Psoas muscle (tissue), 7 donors: ENCODE measurements at regions not wholly inside any gene's neighbourhood (a gene's known extent, or its start where the extent isn't known, plus 50 kb on each side); places are given as distances from the start of the nearest gene placed in this dataset.

Experiments used
- ATAC-seq, 4 donors: fragments of 200-7000 bp; cut with Tn5 transposase; one replicate each; pipeline ENCODE4 v1.9.1; 2020; ENCODE audit warnings: moderate library complexity in 3 of 4, mild to moderate bottlenecking in 2 of 4
- DNase-seq, 2 donors: peaks; one replicate each; pipeline ENCODE4 v3.0.0-alpha.2; 2020
- H3K27ac ChIP-seq: fragments of 200-600 bp; one replicate; pipeline ENCODE4 v1.8.0; 2022
- H3K27me3 ChIP-seq, 3 donors: fragments of 200-600 bp in 1 of 3; one replicate each; pipeline versions ENCODE4 v1.6.1 to v1.8.0; 2013 to 2022; ENCODE audit warnings: low read length in 2 of 3, mild to moderate bottlenecking in 2 of 3, moderate library complexity in 1 of 3; ENCODE audit not compliant: insufficient read depth in 3 of 3
- H3K36me3 ChIP-seq, 2 donors: fragments of 200-600 bp in 1 of 2; one replicate each; pipeline versions ENCODE4 v1.6.1 to v1.8.0; 2013 to 2022; ENCODE audit warnings: low read depth in 1 of 2, mild to moderate bottlenecking in 1 of 2, moderate library complexity in 1 of 2; ENCODE audit not compliant: insufficient read depth in 1 of 2
- H3K4me1 ChIP-seq: fragments of 200-600 bp; one replicate; pipeline ENCODE4 v1.8.0; 2022
- H3K4me3 ChIP-seq: fragments of 200-600 bp; one replicate; pipeline ENCODE4 v1.8.0; 2022; ENCODE audit warnings: mild to moderate bottlenecking
- H3K9me3 ChIP-seq: fragments of 200-600 bp; one replicate; pipeline ENCODE4 v1.8.0; 2022
- CTCF ChIP-seq: fragments of 200-600 bp; IDR thresholded peaks from one replicate; pipeline ENCODE4 v1.8.0; 2022; ENCODE audit warnings: antibody characterized with exemption
- WGBS, 3 donors: extraction: QIAGEN DNeasy Blood & Tissue Kit; methylation state at CpG; one replicate each; pipeline versions ENCODE4 v1.1.6 to v1.1.7; 2013; 5-methylcytosine and 5-hydroxymethylcytosine counted together
- intact Hi-C, 2 donors: fragments of 100-400 bp; cut with DNase I; formaldehyde crosslinking; loops; one replicate each; pipeline versions ENCODE4 v1.11.0 to v1.14.2; 2022
- donor health status: healthy with polysubstance abuse.
- donor health status: DM: no; HTN: no; CAD: no; lungs with moderate emphysema.
- donor health status: Bipolar disorder and iron deficiency.
- donor health status: healthy.
- donor health status: DM: yes; HTN: yes; CAD: no.
- donor health status: DM: no; HTN: no; CAD: no.
- donor health status: DM: yes; HTN: yes; CAD: no.

GRCh38 chr13:109666656-109667055, 119.7 kb downstream of the IRS2 start:
- H3K27me3 ChIP-seq, result peaks cover 0 to 19% (median 0%) of the 10 kb centered on the region in 3 donors

GRCh38 chr13:109665781-109666249, 120.6 kb downstream of the IRS2 start:
- Histone ChIP-seq H3K4me3 (no peak overlapping the region), H3K27ac (no peak overlapping the region), H3K9me3 (no peaks in the 10 kb centered on the region), H3K27me3 (peaks cover 0 to 17% (median 3%) of the 10 kb centered on the region in 3 donors), H3K36me3 (no peaks in the 10 kb centered on the region), H3K4me1 (no peaks in the 10 kb centered on the region)
- DNase-seq (no peak), ATAC-seq (no peak)
- no peak for TF ChIP-seq CTCF
- WGBS, 3 donors, result 80 to 85% (median 85%) methylated on average over 15 of the region's 15 CpGs
- intact Hi-C loops, result no loop called here

More at GRCh38 chr13:109666656-109667055, 119.7 kb downstream of the IRS2 start:
- DNase-seq (no peak), ATAC-seq (no peak)
- 33 to 39% (median 36%) methylated on average over 8 of the region's 8 CpGs for WGBS, 3 donors
- intact Hi-C loops, result no loop called here
- Histone ChIP-seq H3K4me3 (no peak overlapping the region), H3K4me1 (no peaks in the 10 kb centered on the region), H3K27ac (no peak overlapping the region), H3K9me3 (no peaks in the 10 kb centered on the region), H3K36me3 (no peaks in the 10 kb centered on the region)
- no peak for TF ChIP-seq CTCF

- TF ChIP-seq CTCF, result no peak
- DNase-seq, result no peak
- Histone ChIP-seq H3K9me3 (no peaks in the 10 kb centered on the region), H3K27me3 (peaks cover 0 to 17% (median 3%) of the 10 kb centered on the region in 3 donors), H3K27ac (no peak overlapping the region), H3K36me3 (no peaks in the 10 kb centered on the region), H3K4me3 (no peak overlapping the region), H3K4me1 (no peaks in the 10 kb centered on the region)
- 74 to 80% (median 77%) methylated on average over 8 of the region's 8 CpGs for WGBS, 3 donors
- ATAC-seq, result no peak
- intact Hi-C loops, result no loop called here
These were observed 121.1 kb downstream of the IRS2 start for GRCh38 chr13:109665240-109665639.

- Histone ChIP-seq H3K36me3 (no peaks in the 10 kb centered on the region), H3K9me3 (no peaks in the 10 kb centered on the region), H3K27me3 (peaks cover 0 to 24% (median 3%) of the 10 kb centered on the region in 3 donors), H3K4me1 (no peaks in the 10 kb centered on the region), H3K4me3 (no peak overlapping the region), H3K27ac (no peak overlapping the region)
- DNase-seq, result no peak
- intact Hi-C loops, result no loop called here
- ATAC-seq, result no peak
- TF ChIP-seq CTCF, result no peak
- 44 to 47% (median 46%) methylated on average over 6 of the region's 6 CpGs for WGBS, 3 donors
These were observed 129.0 kb downstream of the IRS2 start for GRCh38 chr13:109657395-109657794.

- WGBS, 3 donors, result 79 to 90% (median 86%) methylated on average over 2 of the region's 2 CpGs
- intact Hi-C loops, result no loop called here
- DNase-seq, result no peak
- H3K27ac ChIP-seq, result no peak overlapping the region
- no peaks in the 10 kb centered on the region for H3K4me1 ChIP-seq
- peaks cover 0 to 19% (median 0%) of the 10 kb centered on the region in 3 donors for H3K27me3 ChIP-seq
- no peak for ATAC-seq
- no peaks in the 10 kb centered on the region for H3K36me3 ChIP-seq
- no peaks in the 10 kb centered on the region for H3K9me3 ChIP-seq
- no peak overlapping the region for H3K4me3 ChIP-seq
- no peak for TF ChIP-seq CTCF
These were observed 130.2 kb downstream of the IRS2 start for GRCh38 chr13:109656206-109656605.
